Natural killer cell (primary cell): ENCODE measurements at regions not wholly inside any gene's neighbourhood (a gene's known extent, or its start where the extent isn't known, plus 50 kb on each side); places are given as distances from the start of the nearest gene placed in this dataset.

ENCODE experiments used
- ATAC-seq, 3 donors: fragments of 150-1000 bp in 2 of 3; fragments of 200-7000 bp in 1 of 3; cut with Tn5 transposase; 1 replicate in 1 of 3; 2 replicates in 2 of 3; pipeline ENCODE4 v1.10.0; 2021; ENCODE audit warnings: mild to moderate bottlenecking in 2 of 3, moderate library complexity in 2 of 3
- DNase-seq, 2 donors: peaks; one replicate each; pipeline versions ENCODE4 v3.0.0 to v3.0.0-alpha.2; 2013 to 2021; ENCODE audit warnings: mixed read lengths in 1 of 2
- H3K27ac ChIP-seq: one replicate; pipeline ENCODE4 v1.5.1; 2013; ENCODE audit warnings: mild to moderate bottlenecking, low read length
- H3K27me3 ChIP-seq: one replicate; pipeline ENCODE4 v1.6.1; 2013; ENCODE audit warnings: low read length; ENCODE audit not compliant: control insufficient read depth, insufficient read depth
- H3K36me3 ChIP-seq: one replicate; pipeline ENCODE4 v1.6.1; 2013; ENCODE audit warnings: low read length; ENCODE audit not compliant: control insufficient read depth, insufficient read depth
- H3K4me1 ChIP-seq: one replicate; pipeline ENCODE4 v1.6.1; 2013; ENCODE audit warnings: low read length; ENCODE audit not compliant: control insufficient read depth, insufficient read depth
- H3K4me3 ChIP-seq: one replicate; pipeline ENCODE4 v1.5.1; 2013; ENCODE audit warnings: low read length
- H3K9me3 ChIP-seq: one replicate; pipeline ENCODE4 v1.6.1; 2013; ENCODE audit warnings: low read length; ENCODE audit not compliant: control insufficient read depth, insufficient read depth
- H3K27ac Mint-ChIP-seq, 2 donors: one replicate each; pipeline ENCODE4 v1.8.0; 2022; ENCODE audit warnings: mild to moderate bottlenecking in 2 of 2, mixed read lengths in 2 of 2, moderate library complexity in 1 of 2
- H3K27me3 Mint-ChIP-seq, 2 donors: one replicate each; pipeline ENCODE4 v1.8.0; 2022; ENCODE audit warnings: low read depth in 2 of 2, mixed read lengths in 2 of 2
- H3K36me3 Mint-ChIP-seq: one replicate; pipeline ENCODE4 v1.8.0; 2022; ENCODE audit warnings: mixed read lengths
- H3K4me1 Mint-ChIP-seq, 2 donors: one replicate each; pipeline ENCODE4 v1.8.0; 2022; ENCODE audit warnings: mixed read lengths in 2 of 2
- H3K4me3 Mint-ChIP-seq: one replicate; pipeline ENCODE4 v1.8.0; 2022; ENCODE audit warnings: mild to moderate bottlenecking, moderate library complexity, mixed read lengths
- H3K9me3 Mint-ChIP-seq, 2 donors: one replicate each; pipeline ENCODE4 v1.8.0; 2022; ENCODE audit warnings: mixed read lengths in 2 of 2
- CTCF ChIP-seq: fragments of 200-600 bp; IDR thresholded peaks from one replicate; pipeline ENCODE4 v1.8.0; 2022; ENCODE audit warnings: antibody characterized with exemption
- WGBS: methylation state at CpG from one replicate; pipeline ENCODE4 v1.1.7; 2013; ENCODE audit warnings: missing lambda C conversion rate; ENCODE audit not compliant: insufficient coverage; 5-methylcytosine and 5-hydroxymethylcytosine counted together
- intact Hi-C: fragments of 100-400 bp; cut with micrococcal nuclease; formaldehyde crosslinking; loops from one replicate; pipeline ENCODE4 v1.14.2; 2022

- Mint-ChIP-seq H3K4me3 (no peak overlapping the region), H3K4me1 (no peaks in the 10 kb centered on the region), H3K27ac (no peak overlapping the region), H3K9me3 (peaks cover 8 to 10% of the 10 kb centered on the region in 2 donors), H3K36me3 (no peaks in the 10 kb centered on the region), H3K27me3 (no peaks in the 10 kb centered on the region)
- DNase-seq (no peak), ATAC-seq (no peak)
- Histone ChIP-seq H3K4me3 (no peak overlapping the region), H3K27ac (no peak overlapping the region), H3K9me3 (no peaks in the 10 kb centered on the region), H3K27me3 (no peaks in the 10 kb centered on the region), H3K36me3 (no peaks in the 10 kb centered on the region), H3K4me1 (no peaks in the 10 kb centered on the region)
- intact Hi-C loops = no loop called here
- TF ChIP-seq CTCF = no peak
- 93% methylated on average over 4 of the region's 4 CpGs for WGBS
Measured at GRCh38 chr6:24056567-24056966, 69.4 kb upstream of the NRSN1 start.

GRCh38 chr6:24057030-24057429, 69.0 kb upstream of the NRSN1 start:
- Histone ChIP-seq H3K36me3 (no peaks in the 10 kb centered on the region), H3K9me3 (no peaks in the 10 kb centered on the region), H3K27ac (no peak overlapping the region), H3K4me1 (no peaks in the 10 kb centered on the region), H3K27me3 (no peaks in the 10 kb centered on the region), H3K4me3 (no peak overlapping the region)
- no peak for DNase-seq
- ATAC-seq = no peak
- 94% methylated on average over 1 of the region's 3 CpGs for WGBS
- TF ChIP-seq CTCF = no peak
- Mint-ChIP-seq H3K4me3 (no peak overlapping the region), H3K36me3 (no peaks in the 10 kb centered on the region), H3K9me3 (peaks cover 8 to 10% of the 10 kb centered on the region in 2 donors), H3K4me1 (no peaks in the 10 kb centered on the region), H3K27ac (no peak overlapping the region), H3K27me3 (no peaks in the 10 kb centered on the region)
- intact Hi-C loops = no loop called here

- no peaks in the 10 kb centered on the region for H3K9me3 ChIP-seq
- no peak for DNase-seq
- no peak for ATAC-seq
- H3K4me3 ChIP-seq = no peak overlapping the region
- Mint-ChIP-seq H3K36me3 (no peaks in the 10 kb centered on the region), H3K9me3 (peaks cover 10% of the 10 kb centered on the region in 2 donors), H3K4me3 (no peak overlapping the region), H3K27me3 (no peaks in the 10 kb centered on the region), H3K27ac (no peak overlapping the region), H3K4me1 (no peaks in the 10 kb centered on the region)
- H3K27me3 ChIP-seq = no peaks in the 10 kb centered on the region
- H3K4me1 ChIP-seq = no peaks in the 10 kb centered on the region
- TF ChIP-seq CTCF = no peak
- no peaks in the 10 kb centered on the region for H3K36me3 ChIP-seq
- 47% methylated on average over 1 of the region's 2 CpGs for WGBS
- no peak overlapping the region for H3K27ac ChIP-seq
- intact Hi-C loops = no loop called here
Measured at GRCh38 chr6:24060982-24061754, 64.8 kb upstream of the NRSN1 start.

- 95% methylated on average over 1 of the region's 1 CpG for WGBS
- TF ChIP-seq CTCF = no peak
- H3K9me3 ChIP-seq = no peaks in the 10 kb centered on the region
- no peaks in the 10 kb centered on the region for H3K27me3 Mint-ChIP-seq
- no peak overlapping the region for H3K27ac Mint-ChIP-seq
- intact Hi-C loops = no loop called here
- peaks cover 11 to 14% of the 10 kb centered on the region in 2 donors for H3K9me3 Mint-ChIP-seq
- no peaks in the 10 kb centered on the region for H3K27me3 ChIP-seq
- H3K36me3 ChIP-seq = no peaks in the 10 kb centered on the region
- DNase-seq (no peak), ATAC-seq (no peak)
- no peaks in the 10 kb centered on the region for H3K4me1 ChIP-seq
- H3K4me1 Mint-ChIP-seq = no peaks in the 10 kb centered on the region
- no peaks in the 10 kb centered on the region for H3K36me3 Mint-ChIP-seq
- no peak overlapping the region for H3K27ac ChIP-seq
- H3K4me3 Mint-ChIP-seq = no peak overlapping the region
- no peak overlapping the region for H3K4me3 ChIP-seq
Measured at GRCh38 chr6:24064106-24064505, 61.9 kb upstream of the NRSN1 start.
